Left lung (tissue), 4 donors: ENCODE measurements at regions not wholly inside any gene's neighbourhood (a gene's known extent, or its start where the extent isn't known, plus 50 kb on each side); places are given as distances from the start of the nearest gene placed in this dataset.
A peak's percentile ranks its signal among the peaks of the same experiment; 100 is the strongest.

Source experiments
- ATAC-seq: fragments of 200-7000 bp; cut with Tn5 transposase; one replicate; pipeline ENCODE4 v1.9.1; 2020; ENCODE audit warnings: moderate library complexity
- DNase-seq, 4 donors: peaks; one replicate each; pipeline ENCODE4 v3.0.0-alpha.2; 2013 to 2020
- H3K27ac ChIP-seq, 2 donors: fragments of 200-600 bp; sonication (generic) in 1 of 2; one replicate each; pipeline versions ENCODE4 v1.5.0 to v1.8.0; 2020 to 2021
- H3K27me3 ChIP-seq, 2 donors: fragments of 200-600 bp; sonication (generic) in 1 of 2; one replicate each; pipeline versions ENCODE4 v1.5.0 to v1.8.0; 2020 to 2021
- H3K36me3 ChIP-seq, 2 donors: fragments of 200-600 bp; sonication (generic) in 1 of 2; one replicate each; pipeline versions ENCODE4 v1.5.0 to v1.8.0; 2020 to 2021
- H3K4me1 ChIP-seq, 2 donors: fragments of 200-600 bp; one replicate each; pipeline ENCODE4 v1.8.0; 2021
- H3K4me3 ChIP-seq, 2 donors: fragments of 200-600 bp; sonication (generic) in 1 of 2; one replicate each; pipeline versions ENCODE4 v1.5.0 to v1.8.0; 2020 to 2021; ENCODE audit warnings: mild to moderate bottlenecking in 1 of 2
- H3K9me3 ChIP-seq, 2 donors: fragments of 200-600 bp; sonication (generic) in 1 of 2; one replicate each; pipeline versions ENCODE4 v1.5.0 to v1.8.0; 2020 to 2021
- CTCF ChIP-seq, 2 donors: fragments of 200-600 bp; sonication (generic) in 1 of 2; IDR thresholded peaks; one replicate each; pipeline versions ENCODE4 v1.5.0 to v1.8.0; 2021; ENCODE audit warnings: antibody characterized with exemption in 2 of 2
- intact Hi-C, 2 donors: fragments of 100-400 bp; cut with DNase I; formaldehyde crosslinking; loops; one replicate each; pipeline versions ENCODE4 v1.11.2 to v1.14.2; 2022
- donor health status: DM: no; HTN: yes; CAD: no.
- donor health status: DM: no; HTN: no; CAD: no.

GRCh38 chr1:244969355-244970235 is 105.3 kb upstream of the HNRNPU start:
- Histone ChIP-seq H3K36me3 (no peaks in the 10 kb centered on the region), H3K9me3 (no peaks in the 10 kb centered on the region), H3K27ac (peak overlapping the region; percentile 100), H3K4me3 (peak overlapping the region; percentile 56 to 76), H3K4me1 (peaks cover 21 to 28% of the 10 kb centered on the region in 2 donors), H3K27me3 (no peaks in the 10 kb centered on the region)
- TF ChIP-seq CTCF (IDR thresholded peaks at IDR 0.05) = no peak
- DNase-seq (peak; percentile 76 to 94 (median 91)), ATAC-seq (peak; percentile 43)
- intact Hi-C loops = loop anchor here in 1 of 2 donors (5.0 to 10.0 kb wide), 2 partner anchors 105 to 137 kb away; partner anchors contain the start of gene HNRNPU

GRCh38 chr1:244968881-244969280 is 104.5 kb upstream of the HNRNPU start:
- H3K9me3 ChIP-seq = no peaks in the 10 kb centered on the region
- H3K4me3 ChIP-seq = peak overlapping the region; percentile 56 to 76
- no peaks in the 10 kb centered on the region for H3K36me3 ChIP-seq
- ATAC-seq (no peak), DNase-seq (no peak)
- no peak for TF ChIP-seq CTCF (IDR thresholded peaks at IDR 0.05)
- intact Hi-C loops = loop anchor here in 1 of 2 donors (10.0 kb wide), 1 partner anchor 104 kb away; the partner anchor contains the start of gene HNRNPU
- H3K4me1 ChIP-seq = peaks cover 28 to 35% of the 10 kb centered on the region in 2 donors
- peak overlapping the region; percentile 100 for H3K27ac ChIP-seq
- H3K27me3 ChIP-seq = no peaks in the 10 kb centered on the region

- Histone ChIP-seq H3K9me3 (no peaks in the 10 kb centered on the region), H3K27ac (peak overlapping the region; percentile 100), H3K4me1 (peaks cover 32 to 39% of the 10 kb centered on the region in 2 donors), H3K27me3 (no peaks in the 10 kb centered on the region), H3K4me3 (peak overlapping the region in 1 of 2 donors; percentile 76), H3K36me3 (no peaks in the 10 kb centered on the region)
- intact Hi-C loops = loop anchor here in 1 of 2 donors (10.0 kb wide), 1 partner anchor 104 kb away; the partner anchor contains the start of gene HNRNPU
- ATAC-seq = no peak
- DNase-seq = peak in 2 of 4 donors; percentile 19 to 27
- no peak for TF ChIP-seq CTCF (IDR thresholded peaks at IDR 0.05)
Observed at GRCh38 chr1:244968471-244968871, 104.1 kb upstream of the HNRNPU start.

GRCh38 chr1:244967159-244967558 is 102.8 kb upstream of the HNRNPU start:
- Histone ChIP-seq H3K4me1 (peaks cover 32 to 45% of the 10 kb centered on the region in 2 donors), H3K36me3 (no peaks in the 10 kb centered on the region), H3K27ac (no peak overlapping the region), H3K9me3 (no peaks in the 10 kb centered on the region), H3K4me3 (no peak overlapping the region), H3K27me3 (no peaks in the 10 kb centered on the region)
- ATAC-seq (no peak), DNase-seq (no peak)
- TF ChIP-seq CTCF (IDR thresholded peaks at IDR 0.05) = no peak
- intact Hi-C loops = loop anchor here in 1 of 2 donors (10.0 kb wide), 1 partner anchor 102 kb away; the partner anchor contains the start of gene HNRNPU
